ENCODE measurements at regions not wholly inside any gene's neighbourhood (a gene's known extent, or its start where the extent isn't known, plus 50 kb on each side); places are given as distances from the start of the nearest gene placed in this dataset.
"Not testable (repeated sequence)": the region's sequence is repeated elsewhere in the genome, so short reads cannot be mapped to it uniquely, and the experiment has no call there.

GRCh38 chr3:18516170-18516569 lies 91.0 kb upstream of the SATB1 start:
- DNase-seq: not testable (repeated sequence)

GRCh38 chr3:18513091-18513490 lies 88.0 kb upstream of the SATB1 start:
- DNase-seq: no peak

GRCh38 chr3:18512007-18512406 lies 86.9 kb upstream of the SATB1 start:
- no peak for DNase-seq

DNA sequence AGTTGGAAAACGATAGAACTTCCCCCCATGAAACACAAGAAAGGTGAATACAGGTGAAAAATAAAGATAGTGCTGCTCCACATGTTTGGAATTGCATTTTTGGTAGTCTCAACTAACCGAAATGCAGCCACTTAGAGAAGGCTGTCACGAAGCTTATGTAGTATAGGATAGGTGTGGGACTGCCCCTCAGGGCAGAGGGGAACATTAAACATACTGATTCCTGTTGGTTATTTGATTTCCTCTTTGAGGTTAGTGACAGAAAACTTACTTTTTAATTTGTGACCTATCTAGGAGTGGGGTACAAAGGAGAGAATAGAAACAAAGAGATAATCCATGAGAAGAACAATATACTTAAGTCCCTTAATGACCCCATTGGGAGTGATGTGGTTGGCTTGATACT lies 85.8 kb upstream of the SATB1 start:
- no peak for DNase-seq

GRCh38 chr3:18507333-18507732 lies 82.2 kb upstream of the SATB1 start:
- no peak for DNase-seq

DNA sequence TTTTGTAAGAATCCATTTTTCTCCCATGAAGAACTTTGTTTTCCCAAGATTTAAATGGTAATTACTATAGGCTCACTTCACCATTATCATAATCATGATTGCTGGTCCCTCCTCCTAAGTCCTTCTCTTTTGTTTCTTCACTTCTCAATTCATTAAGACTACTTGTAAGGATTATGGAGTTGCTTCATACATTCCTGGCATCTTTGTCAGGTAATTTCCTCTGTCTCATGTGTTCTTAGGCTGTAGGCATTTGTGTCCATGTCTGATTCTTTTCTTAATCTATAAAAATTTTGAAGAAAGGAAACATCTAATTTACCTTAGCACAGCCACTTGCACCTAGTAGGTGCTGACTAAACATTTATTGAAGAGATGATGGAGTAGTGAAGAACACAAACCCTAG lies 79.9 kb upstream of the SATB1 start:
- DNase-seq: no peak

GRCh38 chr3:18501679-18502343 lies 76.7 kb upstream of the SATB1 start:
- DNase-seq: no peak

DNA sequence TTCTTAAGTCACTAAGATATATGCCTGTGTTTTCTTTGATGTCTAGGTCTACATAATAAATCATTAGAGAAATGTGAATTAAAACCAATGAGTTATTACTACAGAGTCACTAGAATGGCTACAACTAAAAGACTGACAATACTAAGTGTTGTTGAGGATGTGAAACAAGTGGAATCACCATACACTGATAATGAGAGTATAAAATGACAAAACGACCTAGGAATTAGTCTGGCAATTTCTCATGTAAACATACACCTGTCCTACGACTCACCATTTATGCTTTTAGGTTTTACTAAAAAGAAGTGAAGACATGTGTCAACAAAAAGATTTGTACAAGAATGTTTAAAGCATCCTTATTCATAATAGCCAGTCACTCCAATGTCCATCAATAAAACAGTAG lies 75.2 kb upstream of the SATB1 start:
- no peak for DNase-seq

DNA sequence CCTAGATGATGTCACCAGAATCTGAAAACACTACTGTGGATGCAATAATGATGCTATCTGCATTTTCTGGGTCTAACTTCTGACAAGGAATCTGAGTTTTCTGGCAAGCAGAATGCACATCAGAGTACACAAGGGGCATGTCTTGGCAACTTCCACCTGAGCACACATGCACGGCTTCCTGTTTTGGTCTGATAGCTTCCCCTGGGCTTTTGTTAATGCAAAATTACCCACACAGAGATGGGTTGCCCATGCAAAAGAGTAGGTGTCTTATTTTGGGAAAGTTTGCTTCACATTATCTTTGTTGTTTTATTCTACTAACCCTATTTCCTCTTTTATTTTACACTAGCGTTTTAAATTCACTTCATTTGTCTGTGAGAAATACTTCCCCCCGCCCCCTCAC lies 74.2 kb upstream of the SATB1 start:
- no peak for DNase-seq

DNA sequence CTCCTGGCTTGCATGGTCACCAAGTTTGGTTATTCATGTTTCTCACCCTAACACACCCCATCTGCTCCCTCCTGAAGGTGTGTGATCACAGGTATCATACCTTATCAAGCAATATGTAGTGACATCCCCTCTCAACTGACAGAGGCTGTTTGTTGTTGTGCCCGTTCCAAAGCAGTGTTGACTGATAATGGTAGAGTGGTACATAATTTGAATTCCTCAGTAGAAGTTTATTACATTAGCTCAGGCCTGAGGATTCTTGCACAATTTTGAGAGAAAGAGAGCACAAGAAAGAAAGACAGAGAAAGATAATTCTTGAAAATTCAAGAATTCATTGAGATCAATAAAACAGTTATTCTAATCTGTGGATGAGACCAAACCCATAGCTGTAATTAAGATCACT lies 69.1 kb upstream of the SATB1 start:
- no peak for DNase-seq

DNA sequence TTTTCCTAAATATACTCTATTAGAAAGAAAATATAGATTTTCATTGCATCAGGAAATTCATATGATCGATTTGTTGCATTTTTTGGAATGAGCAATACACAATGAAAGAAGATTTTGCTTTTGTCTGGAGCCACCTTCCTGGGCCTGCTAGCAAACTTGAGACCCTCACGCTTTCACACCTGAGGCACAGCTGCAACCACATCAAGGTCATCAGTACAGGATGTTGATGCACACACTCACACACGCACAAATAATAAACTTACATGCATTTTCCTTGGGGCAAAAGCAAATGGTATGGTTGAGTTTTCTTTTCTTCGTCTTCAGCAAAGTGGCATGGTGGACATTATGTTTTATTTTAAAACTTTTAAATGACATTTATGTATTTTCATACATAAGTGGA lies 64.8 kb upstream of the SATB1 start:
- DNase-seq: no peak

- DNase-seq: no peak
Measured at GRCh38 chr3:18483226-18483625, 58.1 kb upstream of the SATB1 start.

DNA sequence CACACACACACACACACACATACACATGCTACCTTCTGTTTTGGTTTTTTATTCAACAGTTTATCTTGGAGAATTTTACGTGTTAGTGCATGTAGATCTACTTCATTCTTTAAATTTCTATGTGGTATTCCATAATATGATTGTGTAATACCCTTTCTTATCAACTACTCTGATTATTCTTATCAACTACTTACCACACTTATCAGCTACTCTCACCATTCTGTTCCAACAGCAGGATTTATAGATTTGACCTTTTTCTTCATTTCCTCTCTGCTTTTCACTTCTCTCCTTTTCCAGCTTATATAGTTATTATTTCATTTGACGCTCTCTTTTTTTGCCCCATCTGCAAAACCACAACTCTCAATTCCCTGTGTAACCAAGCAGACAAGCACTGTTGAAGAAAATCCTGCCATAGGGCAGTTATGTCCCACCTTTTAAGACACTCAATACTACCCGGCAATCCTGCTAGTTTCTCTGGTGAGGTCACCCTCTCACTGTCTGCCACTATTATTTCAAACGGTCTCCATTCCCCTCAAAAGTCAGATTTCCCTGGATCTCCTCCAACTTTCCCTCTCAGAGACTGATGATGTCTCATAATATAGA lies 56.9 kb upstream of the SATB1 start:
- no peak for DNase-seq

DNA sequence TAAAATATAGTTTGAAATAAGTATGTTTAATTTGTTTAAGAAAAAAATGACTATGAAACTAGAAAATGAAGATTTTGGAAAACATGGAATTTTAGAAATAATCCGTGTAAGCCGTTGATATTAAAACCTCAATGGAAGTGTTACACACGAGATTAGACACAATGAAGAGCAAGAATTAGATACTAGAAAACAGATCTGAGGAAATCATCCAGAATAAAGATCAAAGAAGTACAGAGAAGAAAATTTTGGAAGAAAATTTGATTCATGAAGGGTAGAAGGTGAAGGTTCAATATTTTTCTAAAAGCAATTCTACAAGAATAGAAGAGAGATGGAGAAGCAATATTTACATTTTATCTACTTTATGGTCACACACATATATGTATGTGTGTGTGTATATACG lies 52.5 kb upstream of the SATB1 start:
- DNase-seq: no peak
